ENCODE measurements at regions not wholly inside any gene's neighbourhood (a gene's known extent, or its start where the extent isn't known, plus 50 kb on each side); places are given as distances from the start of the nearest gene placed in this dataset.

DNA sequence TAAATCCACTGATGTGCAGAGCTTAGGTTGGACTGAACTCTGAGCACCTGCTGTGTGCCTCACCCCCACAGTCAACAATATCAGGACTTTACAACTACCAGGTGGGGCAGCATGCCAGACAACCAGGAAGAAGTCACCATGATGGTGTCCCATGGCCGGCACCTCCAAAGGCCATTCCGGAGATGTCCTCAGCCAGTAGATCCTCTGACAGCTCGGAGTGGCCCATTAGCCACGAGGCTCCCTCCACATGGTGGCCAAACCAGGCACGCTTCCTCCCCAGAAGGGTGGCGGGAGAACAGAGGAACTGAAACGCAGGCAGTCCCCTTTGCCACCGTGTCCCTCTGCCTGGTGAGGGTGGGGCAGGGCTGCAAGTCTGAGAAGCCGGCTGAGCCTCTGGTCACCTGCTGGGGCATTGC lies 390.0 kb downstream of the TNS3 start:
- no peak for TF ChIP-seq CTCF (IDR thresholded peaks at IDR 0.05)
- TF ChIP-seq POLR2A (IDR thresholded peaks at IDR 0.05), result no peak
